Smooth muscle cell (in vitro differentiated cells): ENCODE measurements at regions not wholly inside any gene's neighbourhood (a gene's known extent, or its start where the extent isn't known, plus 50 kb on each side); places are given as distances from the start of the nearest gene placed in this dataset.

Source experiments
- DNase-seq: peaks from one replicate; lab custom pipeline; 2025; ENCODE audit not compliant: unreplicated experiment; lab: John Stamatoyannopoulos, UW
- H2AFZ ChIP-seq: fragments of 200-600 bp; sonication (generic); 2 replicates; pipeline ENCODE4 v1.6.0; 2016; ENCODE audit warnings: antibody characterized with exemption, low read depth, mild to moderate bottlenecking
- H3F3A ChIP-seq: fragments of 200-600 bp; sonication (generic); 2 replicates; pipeline ENCODE4 v1.6.0; 2017; ENCODE audit warnings: antibody characterized with exemption, low read depth
- H3K27ac ChIP-seq: fragments of 200-600 bp; sonication (generic); 2 replicates; pipeline ENCODE4 v1.5.1; 2016; ENCODE audit warnings: low read depth, mild to moderate bottlenecking
- H3K27me3 ChIP-seq: fragments of 200-600 bp; sonication (generic); 2 replicates; pipeline ENCODE4 v1.6.1; 2016; ENCODE audit warnings: low read depth, mild to moderate bottlenecking
- H3K36me3 ChIP-seq: fragments of 200-600 bp; sonication (generic); 2 replicates; pipeline ENCODE4 v1.5.1; 2016; ENCODE audit warnings: low read depth
- H3K4me1 ChIP-seq: fragments of 200-600 bp; sonication (generic); 2 replicates; pipeline ENCODE4 v1.5.1; 2016; ENCODE audit warnings: low read depth
- H3K4me2 ChIP-seq: fragments of 200-600 bp; sonication (generic); 2 replicates; pipeline ENCODE4 v1.6.0; 2016; ENCODE audit warnings: mild to moderate bottlenecking
- H3K4me3 ChIP-seq: fragments of 200-600 bp; sonication (generic); 2 replicates; pipeline ENCODE4 v1.5.1; 2016; ENCODE audit warnings: mild to moderate bottlenecking
- H3K79me2 ChIP-seq: fragments of 200-600 bp; sonication (generic); 2 replicates; pipeline ENCODE4 v1.6.0; 2016; ENCODE audit warnings: low read depth, mild to moderate bottlenecking
- H3K9ac ChIP-seq: fragments of 200-600 bp; sonication (generic); 2 replicates; pipeline ENCODE4 v1.6.0; 2016; ENCODE audit warnings: low read depth
- H3K9me3 ChIP-seq: fragments of 200-600 bp; sonication (generic); replicated peaks from 2 replicates; pipeline ENCODE4 v1.5.1; 2016; ENCODE audit warnings: low read depth
- H4K20me1 ChIP-seq: fragments of 200-600 bp; sonication (generic); 2 replicates; pipeline ENCODE4 v1.6.0; 2016; ENCODE audit warnings: low read depth
- CTCF ChIP-seq: fragments of 200-600 bp; sonication (generic); IDR thresholded peaks from 2 replicates; pipeline ENCODE4 v1.5.1; 2017; ENCODE audit warnings: borderline replicate concordance, mild to moderate bottlenecking, antibody characterized with exemption; ENCODE audit not compliant: insufficient read depth, poor library complexity, severe bottlenecking
- WGBS: methylation state at CpG from one replicate; pipeline ENCODE4 v1.1.7; 2016; ENCODE audit warnings: low lambda C conversion rate; 5-methylcytosine and 5-hydroxymethylcytosine counted together

- H3F3A ChIP-seq = peaks cover 3% of the 10 kb centered on the region
- H3K79me2 ChIP-seq = no peaks in the 10 kb centered on the region
- no peaks in the 10 kb centered on the region for H3K4me1 ChIP-seq
- H3K4me2 ChIP-seq = no peak overlapping the region
- TF ChIP-seq CTCF = no peak
- no peak overlapping the region for H3K27ac ChIP-seq
- DNase-seq = no peak
- no peaks in the 10 kb centered on the region for H3K36me3 ChIP-seq
- H4K20me1 ChIP-seq = no peaks in the 10 kb centered on the region
- H3K9ac ChIP-seq = no peak overlapping the region
- WGBS = 90% methylated on average over 4 of the region's 4 CpGs
- no peaks in the 10 kb centered on the region for H3K27me3 ChIP-seq
- H3K9me3 ChIP-seq = no peaks in the 10 kb centered on the region
- no peak overlapping the region for H2AFZ ChIP-seq
- no peak overlapping the region for H3K4me3 ChIP-seq
Measured at GRCh38 chr5:74945561-74946165, 79.5 kb upstream of the FAM169A start.

GRCh38 chr5:74943905-74944304 is 77.7 kb upstream of the FAM169A start:
- Histone ChIP-seq H3F3A (peaks cover 3% of the 10 kb centered on the region), H3K27ac (no peak overlapping the region), H3K79me2 (no peaks in the 10 kb centered on the region), H3K9ac (no peak overlapping the region), H3K36me3 (no peaks in the 10 kb centered on the region), H2AFZ (no peak overlapping the region), H3K4me3 (no peak overlapping the region), H3K27me3 (no peaks in the 10 kb centered on the region), H3K4me1 (no peaks in the 10 kb centered on the region), H3K4me2 (no peak overlapping the region), H3K9me3 (no peaks in the 10 kb centered on the region), H4K20me1 (no peaks in the 10 kb centered on the region)
- WGBS = 54% methylated on average over 2 of the region's 2 CpGs
- peak; percentile 13 for TF ChIP-seq CTCF
- no peak for DNase-seq

GRCh38 chr5:74942622-74943286 is 76.6 kb upstream of the FAM169A start:
- H3K9me3 ChIP-seq = no peaks in the 10 kb centered on the region
- H2AFZ ChIP-seq = no peak overlapping the region
- WGBS = 90% methylated on average over 10 of the region's 10 CpGs
- H3K4me3 ChIP-seq = no peak overlapping the region
- no peak for TF ChIP-seq CTCF
- no peaks in the 10 kb centered on the region for H3K36me3 ChIP-seq
- no peak overlapping the region for H3K27ac ChIP-seq
- H4K20me1 ChIP-seq = no peaks in the 10 kb centered on the region
- no peak for DNase-seq
- H3K27me3 ChIP-seq = no peaks in the 10 kb centered on the region
- no peak overlapping the region for H3K9ac ChIP-seq
- no peaks in the 10 kb centered on the region for H3F3A ChIP-seq
- H3K4me2 ChIP-seq = no peak overlapping the region
- no peaks in the 10 kb centered on the region for H3K79me2 ChIP-seq
- no peaks in the 10 kb centered on the region for H3K4me1 ChIP-seq
